Panc1 (cell line): ENCODE measurements at regions not wholly inside any gene's neighbourhood (a gene's known extent, or its start where the extent isn't known, plus 50 kb on each side); places are given as distances from the start of the nearest gene placed in this dataset.

ENCODE experiments used
- ATAC-seq: fragments of 200-7000 bp; cut with Tn5 transposase; 2 replicates; pipeline ENCODE4 v1.9.1; 2020; ENCODE audit warnings: mild to moderate bottlenecking, moderate library complexity
- BruUV-seq: library from RNA; stranded (reverse); fragments of 400-500 nt; replicated peaks from 2 replicates; lab custom pipeline; 2021; lab: Mats Ljungman, UMichigan
- CTCF ChIA-PET: fragments of 300-600 bp; sonication (Branson Sonifier 250); formaldehyde crosslinking; loops from one replicate; lab custom pipeline; 2022; ENCODE audit warnings: antibody characterized with exemption; lab: Charles Lee
- POLR2A ChIA-PET: fragments of 300-600 bp; sonication (Branson Sonifier 250); formaldehyde crosslinking; loops from one replicate; lab custom pipeline; 2022; ENCODE audit warnings: antibody characterized with exemption; lab: Charles Lee
- DNase-seq: peaks from one replicate; pipeline ENCODE4 v3.0.0-alpha.2; 2010; ENCODE audit warnings: low read depth, low spot score
- H3K27ac ChIP-seq: 2 replicates; pipeline ENCODE4 v1.5.1; 2011; ENCODE audit warnings: mild to moderate bottlenecking, low read length, inconsistent platforms
- H3K27me3 ChIP-seq: fragments of 200-500 bp; sonication (Bioruptor generic); 2 replicates; pipeline ENCODE4 v1.6.0; 2014; ENCODE audit warnings: low read length, inconsistent platforms; ENCODE audit not compliant: control insufficient read depth, insufficient read depth
- H3K36me3 ChIP-seq: fragments of 200-500 bp; sonication (Bioruptor generic); 2 replicates; pipeline ENCODE4 v1.5.1; 2014; ENCODE audit warnings: inconsistent platforms, mild to moderate bottlenecking, low read length, moderate library complexity; ENCODE audit not compliant: control insufficient read depth, insufficient read depth
- H3K4me1 ChIP-seq: 2 replicates; pipeline ENCODE4 v1.5.1; 2011; ENCODE audit warnings: inconsistent platforms, mild to moderate bottlenecking, low read length, moderate library complexity; ENCODE audit not compliant: control insufficient read depth, insufficient read depth
- H3K4me3 ChIP-seq, 2 experiments: 2 replicates each; pipeline ENCODE4 v1.5.1; 2011 to 2012; ENCODE audit warnings: low read depth in 2 of 2, low read length in 2 of 2, mild to moderate bottlenecking in 2 of 2, inconsistent platforms in 1 of 2, moderate library complexity in 1 of 2
- H3K9me3 ChIP-seq: fragments of 200-500 bp; sonication (Bioruptor generic); 2 replicates; pipeline ENCODE4 v1.5.1; 2014; ENCODE audit warnings: low read depth, mild to moderate bottlenecking, inconsistent platforms, low read length, moderate library complexity; ENCODE audit not compliant: control insufficient read depth, insufficient read depth
- CTCF ChIP-seq: fragments of 450-650 bp; IDR thresholded peaks from 2 replicates; pipeline ENCODE4 v1.5.1; 2017; ENCODE audit warnings: mild to moderate bottlenecking
- POLR2AphosphoS5 ChIP-seq: IDR thresholded peaks from 2 replicates; pipeline ENCODE4 v1.6.1; 2012; ENCODE audit warnings: mild to moderate bottlenecking, low read depth, low read length, moderate library complexity
- REST ChIP-seq, 2 experiments: IDR thresholded peaks; 2 replicates each; pipeline ENCODE4 v1.6.1; 2011 to 2012; ENCODE audit warnings: low read depth in 2 of 2, control low read depth in 1 of 2, low read length in 1 of 2, mild to moderate bottlenecking in 1 of 2, moderate library complexity in 1 of 2; ENCODE audit not compliant: insufficient read depth in 1 of 2
- SIN3A ChIP-seq: IDR thresholded peaks from 2 replicates; pipeline ENCODE4 v1.6.1; 2012; ENCODE audit warnings: low read depth, mild to moderate bottlenecking, low read length, moderate library complexity, borderline replicate concordance; ENCODE audit not compliant: insufficient read depth
- TCF7L2 ChIP-seq: IDR thresholded peaks from 2 replicates; pipeline ENCODE4 v1.6.1; 2011; ENCODE audit warnings: mild to moderate bottlenecking, low read depth, low read length, inconsistent platforms
- in situ Hi-C: cut with HindIII; loops from 2 replicates; pipeline ENCODE4 v1.10.0; 2016; ENCODE audit warnings: low sequenced_read_pairs, low pct_unique_long_range_greater_than_20kb
- intact Hi-C: fragments of 100-400 bp; cut with micrococcal nuclease; formaldehyde crosslinking; loops from one replicate; pipeline ENCODE4 v1.10.0; 2022; ENCODE audit not compliant: unreplicated experiment

DNA sequence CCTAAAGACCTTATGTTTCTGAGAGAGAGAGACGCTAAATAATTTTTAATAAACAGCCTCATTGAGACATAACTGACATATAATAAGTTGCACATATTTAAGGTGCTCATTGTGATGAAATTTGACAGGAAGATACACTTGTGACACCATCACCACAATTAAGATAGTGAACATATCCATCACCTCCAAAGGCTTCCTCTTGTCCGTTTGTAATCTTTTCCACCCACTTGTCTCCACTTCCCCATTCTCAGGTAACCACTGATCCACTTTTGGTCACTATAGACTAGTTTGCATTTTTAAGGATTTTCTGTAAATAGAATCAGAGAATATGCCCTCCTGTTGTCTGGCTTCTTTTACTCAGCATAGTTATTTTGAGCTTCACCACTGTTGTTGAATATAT lies 195.1 kb upstream of the WDR11 start:
- no peak for DNase-seq
- ChIA-PET CTCF (no interaction called here), POLR2A (no interaction called here)
- in situ Hi-C loops, result no loop called here
- no peak for ATAC-seq
- Histone ChIP-seq H3K27me3 (0 out of 2 replicates have a peak, but pooled peaks cover 2% of the 10 kb centered on the region), H3K9me3 (no peaks in the 10 kb centered on the region), H3K27ac (no peak overlapping the region), H3K36me3 (no peaks in the 10 kb centered on the region), H3K4me3 (no peak overlapping the region), H3K4me1 (no peaks in the 10 kb centered on the region)
- intact Hi-C loops, result no loop called here
- TF ChIP-seq TCF7L2 (no peak), SIN3A (no peak), REST (IDR thresholded peaks at IDR 0.05; ENCODE audit: insufficient read depth in 1 of 2, low read depth in 2 of 2, low read length in 1 of 2) (no peak), CTCF (no peak), POLR2AphosphoS5 (no peak)
- no TSS peak for BruUV-seq

- in situ Hi-C loops, result no loop called here
- no peaks in the 10 kb centered on the region for H3K36me3 ChIP-seq
- 0 out of 2 replicates have a peak, but pooled peaks cover 2% of the 10 kb centered on the region for H3K27me3 ChIP-seq
- no peak for TF ChIP-seq TCF7L2
- no peak for TF ChIP-seq REST (IDR thresholded peaks at IDR 0.05; ENCODE audit: insufficient read depth in 1 of 2, low read depth in 2 of 2, low read length in 1 of 2)
- no peak for TF ChIP-seq SIN3A
- TF ChIP-seq CTCF, result no peak
- ChIA-PET CTCF (no interaction called here), POLR2A (no interaction called here)
- intact Hi-C loops, result no loop called here
- H3K27ac ChIP-seq, result no peak overlapping the region
- no peak for DNase-seq
- no peak for ATAC-seq
- no TSS peak for BruUV-seq
- no peaks in the 10 kb centered on the region for H3K4me1 ChIP-seq
- H3K9me3 ChIP-seq, result no peaks in the 10 kb centered on the region
- H3K4me3 ChIP-seq, result no peak overlapping the region
These were observed 193.8 kb upstream of the WDR11 start for GRCh38 chr10:120657371-120657770.
